Rectal smooth muscle tissue (tissue), 1 donor: ENCODE measurements at regions not wholly inside any gene's neighbourhood (a gene's known extent, or its start where the extent isn't known, plus 50 kb on each side); places are given as distances from the start of the nearest gene placed in this dataset.
"Not testable (repeated sequence)": the region's sequence is repeated elsewhere in the genome, so short reads cannot be mapped to it uniquely, and the experiment has no call there.

Experiments used
- H3K27ac ChIP-seq: one replicate; pipeline ENCODE4 v1.7.0; 2013; ENCODE audit warnings: low read depth, low read length, inconsistent platforms
- H3K27me3 ChIP-seq: one replicate; pipeline ENCODE4 v1.7.0; 2013; ENCODE audit warnings: low read length; ENCODE audit not compliant: control insufficient read depth, insufficient read depth
- H3K36me3 ChIP-seq: one replicate; pipeline ENCODE4 v1.7.0; 2013; ENCODE audit warnings: low read length; ENCODE audit not compliant: control insufficient read depth, insufficient read depth
- H3K4me1 ChIP-seq: one replicate; pipeline ENCODE4 v1.7.0; 2013; ENCODE audit warnings: low read length; ENCODE audit not compliant: control insufficient read depth, insufficient read depth
- H3K4me3 ChIP-seq: one replicate; pipeline ENCODE4 v1.7.0; 2013; ENCODE audit warnings: low read length
- H3K9ac ChIP-seq: one replicate; pipeline ENCODE4 v1.7.0; 2013; ENCODE audit warnings: low read length

- Histone ChIP-seq H3K36me3 (no peaks in the 10 kb centered on the region), H3K27me3 (no peaks in the 10 kb centered on the region), H3K27ac (no peak overlapping the region), H3K4me1 (peaks cover 4% of the 10 kb centered on the region), H3K4me3 (no peak overlapping the region), H3K9ac (no peak overlapping the region)
Measured at GRCh38 chr3:94359996-94360395, 297.1 kb downstream of the NSUN3 start.

GRCh38 chr3:94360987-94361386 lies 298.1 kb downstream of the NSUN3 start:
- no peaks in the 10 kb centered on the region for H3K36me3 ChIP-seq
- H3K27me3 ChIP-seq: no peaks in the 10 kb centered on the region
- H3K9ac ChIP-seq: no peak overlapping the region
- peaks cover 4% of the 10 kb centered on the region for H3K4me1 ChIP-seq
- H3K4me3 ChIP-seq: no peak overlapping the region
- H3K27ac ChIP-seq: no peak overlapping the region

DNA sequence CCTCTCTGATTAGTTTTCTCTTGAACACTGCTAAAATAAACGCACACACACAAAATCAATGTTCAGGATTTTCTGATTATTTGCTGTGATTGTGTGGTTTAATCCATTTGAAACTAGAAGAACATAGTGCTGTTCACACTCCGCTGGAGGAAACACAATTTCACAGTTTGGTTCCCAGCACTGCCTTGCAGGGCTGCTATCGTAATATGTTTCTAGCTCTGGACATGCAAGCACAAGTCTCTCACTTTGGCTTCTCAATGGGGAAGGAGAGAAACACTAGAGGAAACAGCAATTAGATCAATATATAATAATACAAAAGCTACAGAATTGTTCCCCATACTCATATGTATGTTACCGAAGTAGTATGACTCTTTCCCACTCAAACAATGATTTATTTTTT lies 299.5 kb downstream of the NSUN3 start:
- H3K4me1 ChIP-seq: peaks cover 4% of the 10 kb centered on the region
- no peak overlapping the region for H3K4me3 ChIP-seq
- H3K36me3 ChIP-seq: no peaks in the 10 kb centered on the region
- no peak overlapping the region for H3K27ac ChIP-seq
- H3K27me3 ChIP-seq: no peaks in the 10 kb centered on the region
- H3K9ac ChIP-seq: no peak overlapping the region

DNA sequence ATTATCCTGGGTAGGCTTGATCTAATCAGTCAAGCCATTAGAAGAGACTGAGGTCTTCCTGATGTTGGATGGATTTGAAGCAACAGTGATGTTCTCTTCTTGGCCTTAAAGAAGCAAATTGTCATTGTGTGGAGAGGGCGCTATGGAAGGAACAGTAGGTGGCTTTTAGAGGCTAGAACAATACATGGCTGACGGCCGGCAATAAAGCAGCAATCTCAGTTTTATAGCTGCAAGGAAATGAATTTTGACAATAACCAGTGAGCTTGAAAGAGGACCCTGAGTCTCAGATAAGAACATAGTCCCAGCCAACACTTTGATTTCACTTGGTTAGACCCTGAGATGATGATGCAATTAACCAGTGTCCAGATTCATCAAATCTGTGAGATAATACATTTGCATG lies 302.1 kb downstream of the NSUN3 start:
- H3K27me3 ChIP-seq: no peaks in the 10 kb centered on the region
- no peak overlapping the region for H3K9ac ChIP-seq
- H3K36me3 ChIP-seq: no peaks in the 10 kb centered on the region
- H3K4me1 ChIP-seq: peaks cover 4% of the 10 kb centered on the region
- no peak overlapping the region for H3K4me3 ChIP-seq
- H3K27ac ChIP-seq: no peak overlapping the region

- H3K9ac ChIP-seq: no peak overlapping the region
- H3K27me3 ChIP-seq: no peaks in the 10 kb centered on the region
- H3K4me3 ChIP-seq: no peak overlapping the region
- H3K27ac ChIP-seq: no peak overlapping the region
- H3K4me1 ChIP-seq: no peaks in the 10 kb centered on the region
- no peaks in the 10 kb centered on the region for H3K36me3 ChIP-seq
Measured at GRCh38 chr3:94372026-94372425, 309.2 kb downstream of the NSUN3 start.

DNA sequence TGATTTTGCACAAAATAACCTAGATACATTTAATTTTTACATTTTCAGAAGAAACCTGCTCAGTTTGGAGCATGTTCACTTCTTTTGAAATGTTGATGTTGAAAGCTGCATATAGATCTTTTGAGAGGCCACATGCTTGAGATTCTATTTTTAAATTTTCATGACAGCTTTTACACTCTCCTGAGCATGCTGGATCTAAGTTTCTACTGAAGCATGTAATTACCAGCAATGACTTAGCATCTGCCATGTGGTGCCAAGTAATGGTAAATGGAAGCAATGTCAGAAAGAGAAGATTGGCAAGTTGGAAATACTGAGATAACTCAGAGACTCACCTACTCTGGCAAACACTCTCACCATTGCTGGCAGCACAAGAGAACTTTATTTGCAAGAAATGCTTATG lies 310.6 kb downstream of the NSUN3 start:
- Histone ChIP-seq H3K27ac (no peak overlapping the region), H3K27me3 (no peaks in the 10 kb centered on the region), H3K4me1 (no peaks in the 10 kb centered on the region), H3K4me3 (no peak overlapping the region), H3K36me3 (no peaks in the 10 kb centered on the region), H3K9ac (no peak overlapping the region)

- H3K9ac ChIP-seq: no peak overlapping the region
- no peaks in the 10 kb centered on the region for H3K27me3 ChIP-seq
- no peaks in the 10 kb centered on the region for H3K4me1 ChIP-seq
- H3K36me3 ChIP-seq: no peaks in the 10 kb centered on the region
- no peak overlapping the region for H3K27ac ChIP-seq
- H3K4me3 ChIP-seq: no peak overlapping the region
Measured at GRCh38 chr3:94374439-94375161, 311.7 kb downstream of the NSUN3 start.

- H3K9ac ChIP-seq, H3K4me1 ChIP-seq, H3K36me3 ChIP-seq, H3K27ac ChIP-seq, H3K27me3 ChIP-seq, H3K4me3 ChIP-seq: not testable (repeated sequence)
Measured at GRCh38 chr3:94377123-94377696, 314.3 kb downstream of the NSUN3 start.

DNA sequence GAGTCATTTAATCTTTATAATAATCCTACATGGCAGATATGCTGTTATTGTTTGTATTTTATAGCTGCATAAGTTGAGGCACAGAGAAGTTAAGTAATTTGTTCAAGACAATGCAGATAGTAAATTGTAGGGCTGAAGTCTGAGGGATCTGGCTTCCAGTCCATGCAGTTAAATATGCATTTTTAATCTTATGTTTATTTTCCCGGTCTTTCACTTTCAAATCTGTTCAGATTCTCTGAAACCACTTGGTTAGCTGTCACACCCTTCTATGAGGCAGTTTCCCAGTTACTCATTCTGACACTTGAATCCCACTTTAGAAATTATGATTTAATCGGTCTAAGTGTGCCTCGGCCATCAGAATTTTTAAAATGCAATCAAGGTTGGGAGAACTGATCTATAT lies 315.0 kb downstream of the NSUN3 start:
- not testable (repeated sequence) for H3K4me3 ChIP-seq, H3K27me3 ChIP-seq, H3K4me1 ChIP-seq, H3K27ac ChIP-seq, H3K36me3 ChIP-seq, H3K9ac ChIP-seq

DNA sequence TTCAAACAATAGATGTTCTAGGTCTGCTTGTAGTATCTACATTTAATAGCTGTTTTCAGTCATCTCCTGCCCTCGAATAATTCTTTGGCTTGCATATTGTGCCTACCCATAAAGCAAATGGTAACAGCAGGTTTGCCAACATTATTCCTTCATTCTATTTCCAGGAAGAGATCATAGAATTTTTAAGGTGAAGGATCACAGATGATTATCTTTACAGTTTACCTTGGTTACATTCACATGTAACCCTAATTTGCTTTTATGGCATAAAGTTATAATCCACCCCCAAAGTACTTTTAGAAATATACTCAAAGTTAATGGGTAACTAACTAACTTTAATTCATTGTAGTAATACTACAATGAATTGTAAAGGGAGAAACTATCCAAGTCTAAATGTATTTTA lies 315.5 kb downstream of the NSUN3 start:
- no peak overlapping the region for H3K27ac ChIP-seq

GRCh38 chr3:94379264-94379663 lies 316.4 kb downstream of the NSUN3 start:
- Histone ChIP-seq H3K9ac (no peak overlapping the region), H3K36me3 (no peaks in the 10 kb centered on the region), H3K27me3 (no peaks in the 10 kb centered on the region), H3K4me1 (no peaks in the 10 kb centered on the region), H3K27ac (no peak overlapping the region), H3K4me3 (no peak overlapping the region)

More for the DNA sequence above, 315.5 kb downstream of the NSUN3 start:
- Histone ChIP-seq H3K4me1 (no peaks in the 10 kb centered on the region), H3K27me3 (no peaks in the 10 kb centered on the region), H3K4me3 (no peak overlapping the region), H3K36me3 (no peaks in the 10 kb centered on the region), H3K9ac (no peak overlapping the region)

DNA sequence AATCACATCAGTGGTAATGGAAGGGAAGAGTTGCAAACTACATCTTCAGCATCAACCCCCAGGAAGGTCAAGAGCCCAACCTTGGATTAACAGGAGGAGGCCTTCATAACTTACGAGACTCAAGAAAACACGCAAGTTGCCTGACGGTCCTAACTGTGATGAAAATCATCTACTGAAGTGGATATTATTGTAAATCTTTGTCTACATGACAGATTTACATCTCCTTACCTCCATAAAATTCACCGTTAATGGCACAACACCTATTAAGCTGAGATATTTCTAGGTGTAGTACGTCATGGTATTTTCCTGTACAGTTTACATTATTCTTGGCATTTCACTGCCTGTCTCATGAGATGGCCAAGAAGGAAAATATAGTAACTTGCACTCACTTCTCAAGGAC lies 332.0 kb downstream of the NSUN3 start:
- Histone ChIP-seq H3K9ac (no peak overlapping the region), H3K36me3 (no peaks in the 10 kb centered on the region), H3K4me1 (no peaks in the 10 kb centered on the region), H3K27me3 (no peaks in the 10 kb centered on the region), H3K4me3 (no peak overlapping the region), H3K27ac (no peak overlapping the region)

- H3K27ac ChIP-seq: no peak overlapping the region
- no peak overlapping the region for H3K9ac ChIP-seq
- no peaks in the 10 kb centered on the region for H3K4me1 ChIP-seq
- H3K36me3 ChIP-seq: no peaks in the 10 kb centered on the region
- no peak overlapping the region for H3K4me3 ChIP-seq
- H3K27me3 ChIP-seq: no peaks in the 10 kb centered on the region
Measured at GRCh38 chr3:94395851-94396250, 333.0 kb downstream of the NSUN3 start.
